Vagina (tissue), 2 donors: ENCODE measurements at regions not wholly inside any gene's neighbourhood (a gene's known extent, or its start where the extent isn't known, plus 50 kb on each side); places are given as distances from the start of the nearest gene placed in this dataset.

ENCODE experiments used
- POLR2AphosphoS5 ChIP-seq, 2 donors: sonication (generic); formaldehyde crosslinking; IDR thresholded peaks; one replicate each; pipeline ENCODE4 v1.9.0; 2017; ENCODE audit warnings: antibody characterized with exemption in 2 of 2, mild to moderate bottlenecking in 2 of 2, low read depth in 1 of 2; ENCODE audit not compliant: insufficient read depth in 1 of 2
- TF ChIP-seq, protein P1 (sequence below), 3 experiments: fragments of 450-650 bp in 2 of 3; fragments of 200-600 bp in 1 of 3; sonication (generic) in 1 of 3; IDR thresholded peaks; one replicate each; pipeline ENCODE4 v1.5.1; 2017 to 2019; ENCODE audit warnings: antibody characterized with exemption in 3 of 3, mild to moderate bottlenecking in 2 of 3, moderate library complexity in 2 of 3

DNA sequence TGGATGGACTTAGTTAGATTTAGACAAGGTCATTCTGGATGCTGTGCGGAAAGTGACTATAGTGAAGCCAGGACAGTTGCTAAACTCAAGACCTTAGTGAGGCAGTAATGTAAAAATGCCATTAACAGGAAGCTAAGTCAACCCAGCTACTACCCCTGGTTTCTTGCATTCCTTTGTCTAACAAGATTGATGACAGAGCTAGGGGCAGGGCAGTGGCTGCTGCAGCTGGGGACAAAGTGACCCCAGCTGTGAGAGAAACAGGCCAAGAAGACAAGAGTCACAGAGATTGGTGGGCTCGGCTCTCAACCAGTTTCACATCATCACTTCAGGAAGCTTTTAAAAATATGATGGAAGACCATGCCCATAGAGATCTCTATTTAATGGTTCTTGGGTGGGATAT is 110.4 kb upstream of the POU2AF2 start:
- TF ChIP-seq POLR2AphosphoS5 (IDR thresholded peaks at IDR 0.05; ENCODE audit: insufficient read depth in 1 of 2, low read depth in 1 of 2): no peak
- TF ChIP-seq, protein P1, sequence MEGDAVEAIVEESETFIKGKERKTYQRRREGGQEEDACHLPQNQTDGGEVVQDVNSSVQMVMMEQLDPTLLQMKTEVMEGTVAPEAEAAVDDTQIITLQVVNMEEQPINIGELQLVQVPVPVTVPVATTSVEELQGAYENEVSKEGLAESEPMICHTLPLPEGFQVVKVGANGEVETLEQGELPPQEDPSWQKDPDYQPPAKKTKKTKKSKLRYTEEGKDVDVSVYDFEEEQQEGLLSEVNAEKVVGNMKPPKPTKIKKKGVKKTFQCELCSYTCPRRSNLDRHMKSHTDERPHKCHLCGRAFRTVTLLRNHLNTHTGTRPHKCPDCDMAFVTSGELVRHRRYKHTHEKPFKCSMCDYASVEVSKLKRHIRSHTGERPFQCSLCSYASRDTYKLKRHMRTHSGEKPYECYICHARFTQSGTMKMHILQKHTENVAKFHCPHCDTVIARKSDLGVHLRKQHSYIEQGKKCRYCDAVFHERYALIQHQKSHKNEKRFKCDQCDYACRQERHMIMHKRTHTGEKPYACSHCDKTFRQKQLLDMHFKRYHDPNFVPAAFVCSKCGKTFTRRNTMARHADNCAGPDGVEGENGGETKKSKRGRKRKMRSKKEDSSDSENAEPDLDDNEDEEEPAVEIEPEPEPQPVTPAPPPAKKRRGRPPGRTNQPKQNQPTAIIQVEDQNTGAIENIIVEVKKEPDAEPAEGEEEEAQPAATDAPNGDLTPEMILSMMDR (IDR thresholded peaks at IDR 0.05): no peak
